ENCODE measurements at regions not wholly inside any gene's neighbourhood (a gene's known extent, or its start where the extent isn't known, plus 50 kb on each side); places are given as distances from the start of the nearest gene placed in this dataset.

DNA sequence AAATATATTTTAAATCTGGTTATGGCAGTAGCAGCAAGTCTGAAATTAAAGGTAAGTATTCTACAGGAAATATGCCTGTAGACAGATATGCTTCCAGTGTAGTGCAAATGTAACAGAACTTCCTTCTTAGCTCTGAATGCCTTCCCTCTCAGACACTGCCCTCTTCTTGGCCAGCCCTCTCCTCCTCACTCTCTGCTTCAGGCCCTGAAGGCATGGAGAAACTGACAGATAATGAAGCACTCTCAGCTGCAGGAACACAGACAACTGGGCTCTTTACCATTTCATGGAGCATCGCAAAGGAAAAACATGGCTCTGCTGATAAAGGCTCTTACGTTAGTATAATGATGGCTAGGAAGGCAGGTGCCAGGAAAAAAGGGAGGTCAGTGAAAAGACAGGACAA, 431.5 kb upstream of the RASGEF1B start:
- DNase-seq (ENCODE audit: low read depth): no peak
- H3K9ac ChIP-seq (ENCODE audit: low read length): no peak overlapping the region
- H3K36me3 ChIP-seq (ENCODE audit: control insufficient read depth, insufficient read depth, low read length, severe bottlenecking): no peaks in the 10 kb centered on the region
- no peak overlapping the region for H3K4me3 ChIP-seq (ENCODE audit: low read length)
- H3K27me3 ChIP-seq (replicated peaks; ENCODE audit: control insufficient read depth, insufficient read depth, low read length): no peaks in the 10 kb centered on the region
- no peaks in the 10 kb centered on the region for H3K4me1 ChIP-seq (ENCODE audit: control insufficient read depth, insufficient read depth, low read length)
- no peaks in the 10 kb centered on the region for H3K9me3 ChIP-seq (ENCODE audit: control insufficient read depth, low read length)

DNA sequence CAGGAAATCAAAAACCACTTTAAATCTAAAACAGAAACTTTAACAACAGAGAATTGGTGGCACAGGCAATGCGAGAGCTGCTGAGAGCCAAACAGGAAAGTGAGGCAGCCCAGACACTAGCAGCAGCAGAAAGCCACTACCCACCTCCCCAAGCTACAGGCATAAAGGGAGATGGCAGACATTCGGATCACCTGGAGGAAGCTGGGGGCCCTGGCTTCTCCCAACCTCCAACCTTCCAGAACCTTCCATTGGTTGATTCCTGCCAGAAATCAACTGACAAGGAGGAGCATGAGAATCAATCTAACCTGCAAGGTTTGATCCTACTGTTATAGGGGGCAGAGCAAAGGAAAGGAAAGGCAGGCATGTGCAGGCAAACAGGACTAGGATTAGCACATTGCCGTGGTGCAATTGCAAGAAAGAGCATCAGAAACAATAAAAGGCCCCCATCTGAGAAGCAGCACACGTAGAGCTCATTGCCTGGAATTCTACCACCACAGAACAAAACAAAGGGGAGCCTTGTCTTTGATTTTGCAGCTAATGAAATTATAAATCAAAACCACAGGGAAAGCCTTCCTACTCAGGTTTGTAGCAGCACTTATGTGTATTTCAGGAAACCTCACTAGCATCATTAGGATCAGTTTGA, 427.3 kb upstream of the RASGEF1B start:
- H3K9ac ChIP-seq (ENCODE audit: low read length): no peak overlapping the region
- H3K36me3 ChIP-seq (ENCODE audit: control insufficient read depth, insufficient read depth, low read length, severe bottlenecking): no peaks in the 10 kb centered on the region
- H3K27me3 ChIP-seq (replicated peaks; ENCODE audit: control insufficient read depth, insufficient read depth, low read length): peaks cover 6% of the 10 kb centered on the region
- no peak overlapping the region for H3K4me3 ChIP-seq (ENCODE audit: low read length)
- no peak for DNase-seq (ENCODE audit: low read depth)
- H3K9me3 ChIP-seq (ENCODE audit: control insufficient read depth, low read length): no peaks in the 10 kb centered on the region
- no peaks in the 10 kb centered on the region for H3K4me1 ChIP-seq (ENCODE audit: control insufficient read depth, insufficient read depth, low read length)

DNA sequence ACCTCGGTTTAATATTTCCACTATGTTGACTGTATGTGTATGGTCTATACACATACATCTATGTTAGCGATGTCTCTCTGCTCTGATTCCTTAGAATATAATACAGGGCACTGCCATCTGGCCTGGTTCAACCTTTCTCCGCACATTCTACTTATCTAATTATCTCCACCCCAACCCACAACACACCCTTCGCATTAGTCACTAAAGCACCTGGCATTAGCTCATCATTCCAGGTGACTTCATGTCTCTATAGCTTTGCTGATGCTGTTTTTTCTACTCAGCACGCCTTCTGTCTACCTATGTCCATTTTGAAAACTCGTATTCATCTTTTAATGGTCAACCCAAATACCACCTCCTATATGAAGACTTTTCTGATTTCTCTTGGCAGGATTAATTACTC, 425.2 kb upstream of the RASGEF1B start:
- no peak overlapping the region for H3K4me3 ChIP-seq (ENCODE audit: low read length)
- H3K9me3 ChIP-seq (ENCODE audit: control insufficient read depth, low read length): no peaks in the 10 kb centered on the region
- no peak for DNase-seq (ENCODE audit: low read depth)
- H3K27me3 ChIP-seq (replicated peaks; ENCODE audit: control insufficient read depth, insufficient read depth, low read length): peaks cover 6% of the 10 kb centered on the region
- H3K4me1 ChIP-seq (ENCODE audit: control insufficient read depth, insufficient read depth, low read length): no peaks in the 10 kb centered on the region
- no peaks in the 10 kb centered on the region for H3K36me3 ChIP-seq (ENCODE audit: control insufficient read depth, insufficient read depth, low read length, severe bottlenecking)
- H3K9ac ChIP-seq (ENCODE audit: low read length): no peak overlapping the region

DNA sequence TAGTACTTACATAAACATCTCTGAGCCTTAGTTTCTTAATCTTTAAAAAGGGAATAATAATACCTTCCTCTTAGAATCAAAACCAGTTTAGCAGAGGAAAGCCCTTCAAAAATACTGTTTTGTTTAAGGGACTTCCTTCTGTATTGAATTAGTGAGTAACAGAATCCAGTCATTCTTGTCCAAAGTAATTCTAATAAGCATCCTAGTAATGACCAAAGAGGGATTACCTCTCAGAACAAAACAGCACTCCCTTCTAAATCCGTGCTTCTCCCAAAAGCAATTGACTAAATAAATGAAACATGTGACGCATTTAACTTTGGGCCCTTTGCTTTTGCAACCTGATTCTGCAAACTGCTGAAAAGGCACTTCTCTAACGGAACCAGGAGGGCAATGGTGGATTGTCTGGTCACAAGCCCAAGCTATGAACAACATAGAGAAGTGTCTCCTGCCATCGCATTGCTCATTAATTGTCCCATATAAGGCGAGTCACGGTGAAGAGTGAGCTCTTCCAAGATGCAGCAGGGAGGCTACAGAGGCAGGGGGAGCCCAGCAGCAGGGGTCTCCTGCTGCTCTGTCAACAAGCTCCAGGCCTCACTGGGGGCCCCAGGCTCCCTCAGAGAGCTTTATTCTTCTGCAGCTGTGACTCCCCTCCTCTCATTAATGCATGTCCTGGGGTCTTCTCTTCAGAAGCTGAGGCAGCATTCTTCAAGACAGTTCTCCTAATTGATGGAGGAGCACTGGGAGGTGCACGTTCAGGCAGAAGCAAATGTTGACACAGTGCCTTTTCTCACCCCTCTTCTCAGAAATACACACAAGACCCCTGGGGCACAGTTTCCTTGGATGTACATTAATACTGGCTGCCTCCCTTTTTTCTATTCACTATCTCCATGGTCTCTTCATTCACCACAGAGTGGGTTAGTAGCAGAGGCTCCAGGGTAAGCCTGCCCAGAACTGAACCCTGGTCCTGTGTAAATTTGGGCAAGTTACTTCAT, 419.6 kb upstream of the RASGEF1B start:
- H3K4me1 ChIP-seq (ENCODE audit: control insufficient read depth, insufficient read depth, low read length): no peaks in the 10 kb centered on the region
- no peak overlapping the region for H3K9ac ChIP-seq (ENCODE audit: low read length)
- H3K4me3 ChIP-seq (ENCODE audit: low read length): no peak overlapping the region
- DNase-seq (ENCODE audit: low read depth): no peak
- no peaks in the 10 kb centered on the region for H3K36me3 ChIP-seq (ENCODE audit: control insufficient read depth, insufficient read depth, low read length, severe bottlenecking)
- no peaks in the 10 kb centered on the region for H3K27me3 ChIP-seq (replicated peaks; ENCODE audit: control insufficient read depth, insufficient read depth, low read length)
- H3K9me3 ChIP-seq (ENCODE audit: control insufficient read depth, low read length): peaks cover 7% of the 10 kb centered on the region

DNA sequence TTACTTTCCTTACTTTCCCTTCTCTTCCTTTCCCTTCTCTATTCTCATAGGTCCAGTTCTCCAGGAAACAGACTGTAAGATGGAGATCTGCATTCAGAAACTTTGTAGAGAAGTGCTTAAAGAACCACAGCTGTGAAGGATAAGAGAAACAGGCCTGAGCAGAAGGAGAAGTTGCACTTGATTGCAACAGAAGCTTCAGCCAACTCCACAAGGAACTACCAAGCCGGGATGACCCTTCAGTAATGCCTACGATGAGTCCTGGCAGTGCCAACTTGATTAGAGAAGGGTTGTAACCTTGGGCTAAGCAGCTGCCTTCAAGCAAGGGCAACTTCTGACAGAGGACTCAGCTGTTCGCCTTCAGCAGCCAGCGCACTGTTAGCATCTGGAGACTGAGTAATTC, 413.3 kb upstream of the RASGEF1B start:
- Histone ChIP-seq H3K36me3 (ENCODE audit: control insufficient read depth, insufficient read depth, low read length, severe bottlenecking) (no peaks in the 10 kb centered on the region), H3K27me3 (replicated peaks; ENCODE audit: control insufficient read depth, insufficient read depth, low read length) (peaks cover 4% of the 10 kb centered on the region), H3K9ac (ENCODE audit: low read length) (no peak overlapping the region), H3K9me3 (ENCODE audit: control insufficient read depth, low read length) (peaks cover 7% of the 10 kb centered on the region), H3K4me3 (ENCODE audit: low read length) (no peak overlapping the region), H3K4me1 (ENCODE audit: control insufficient read depth, insufficient read depth, low read length) (no peaks in the 10 kb centered on the region)
- no peak for DNase-seq (ENCODE audit: low read depth)

DNA sequence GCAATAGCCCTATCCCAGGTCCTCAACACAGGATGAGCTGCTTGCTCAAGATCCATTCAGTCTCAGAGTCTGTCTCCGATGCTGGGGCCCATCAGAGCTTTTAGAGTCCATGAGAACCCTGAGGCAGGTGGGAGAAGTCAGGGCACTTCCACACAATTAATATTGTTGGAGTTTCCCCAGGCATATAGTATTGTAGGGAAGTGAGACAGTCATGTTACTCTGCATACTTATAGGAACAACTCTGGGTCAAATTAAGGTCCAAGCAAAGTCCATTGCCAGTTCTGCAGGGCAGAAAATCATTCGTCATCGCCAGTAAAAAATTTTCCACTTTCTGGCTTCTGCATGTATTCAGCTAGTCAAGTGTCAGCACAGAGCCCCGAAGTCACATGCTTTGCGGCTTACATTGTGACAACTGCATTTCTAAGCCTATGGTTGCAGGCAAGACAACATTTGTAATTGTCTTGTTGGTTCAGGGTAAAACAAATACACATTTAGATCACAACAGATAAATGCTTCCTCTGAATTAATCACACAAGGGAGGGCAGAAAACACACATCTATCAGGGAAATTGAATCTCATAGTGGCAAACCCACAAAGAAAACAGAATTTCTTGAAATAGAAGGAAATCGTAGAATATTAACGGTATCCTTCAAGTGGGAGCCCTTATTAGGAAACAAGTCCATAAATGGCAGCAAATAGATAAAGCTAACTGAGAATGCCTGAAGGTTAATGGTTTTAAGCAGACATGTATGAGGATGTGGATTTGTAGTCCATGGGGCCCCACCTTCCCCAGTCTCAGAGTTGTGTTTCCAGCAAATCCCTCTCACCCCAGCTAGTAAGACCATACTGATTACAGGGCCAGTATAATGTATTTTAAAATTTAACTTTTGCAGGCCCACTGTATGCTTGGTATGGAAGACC, 412.1 kb upstream of the RASGEF1B start:
- Histone ChIP-seq H3K9me3 (ENCODE audit: control insufficient read depth, low read length) (peaks cover 7% of the 10 kb centered on the region), H3K27me3 (replicated peaks; ENCODE audit: control insufficient read depth, insufficient read depth, low read length) (peaks cover 4% of the 10 kb centered on the region), H3K9ac (ENCODE audit: low read length) (no peak overlapping the region), H3K4me3 (ENCODE audit: low read length) (no peak overlapping the region), H3K36me3 (ENCODE audit: control insufficient read depth, insufficient read depth, low read length, severe bottlenecking) (no peaks in the 10 kb centered on the region), H3K4me1 (ENCODE audit: control insufficient read depth, insufficient read depth, low read length) (no peaks in the 10 kb centered on the region)
- DNase-seq (ENCODE audit: low read depth): no peak

DNA sequence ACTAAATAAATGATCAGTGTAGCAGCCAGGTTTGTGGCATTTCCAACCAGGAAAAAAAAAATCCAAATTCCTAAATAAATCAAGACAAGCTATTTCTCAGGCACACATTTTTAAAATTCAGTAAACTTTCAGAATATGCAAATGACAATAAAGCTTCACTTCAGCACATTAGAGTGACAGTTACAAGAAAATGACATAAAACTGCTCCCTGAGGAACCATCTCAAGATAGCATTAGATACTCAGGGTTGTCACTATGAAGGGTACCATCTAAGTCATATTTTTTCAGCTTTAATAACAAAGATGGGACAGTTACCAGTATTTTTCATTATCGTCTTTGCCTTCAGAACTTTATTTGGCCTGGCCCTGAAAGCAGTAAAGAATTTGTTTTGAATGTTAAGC, 411.3 kb upstream of the RASGEF1B start:
- no peak overlapping the region for H3K4me3 ChIP-seq (ENCODE audit: low read length)
- H3K9ac ChIP-seq (ENCODE audit: low read length): no peak overlapping the region
- no peaks in the 10 kb centered on the region for H3K4me1 ChIP-seq (ENCODE audit: control insufficient read depth, insufficient read depth, low read length)
- no peaks in the 10 kb centered on the region for H3K36me3 ChIP-seq (ENCODE audit: control insufficient read depth, insufficient read depth, low read length, severe bottlenecking)
- H3K9me3 ChIP-seq (ENCODE audit: control insufficient read depth, low read length): peaks cover under 1% of the 10 kb centered on the region
- no peak for DNase-seq (ENCODE audit: low read depth)
- H3K27me3 ChIP-seq (replicated peaks; ENCODE audit: control insufficient read depth, insufficient read depth, low read length): peaks cover 4% of the 10 kb centered on the region

DNA sequence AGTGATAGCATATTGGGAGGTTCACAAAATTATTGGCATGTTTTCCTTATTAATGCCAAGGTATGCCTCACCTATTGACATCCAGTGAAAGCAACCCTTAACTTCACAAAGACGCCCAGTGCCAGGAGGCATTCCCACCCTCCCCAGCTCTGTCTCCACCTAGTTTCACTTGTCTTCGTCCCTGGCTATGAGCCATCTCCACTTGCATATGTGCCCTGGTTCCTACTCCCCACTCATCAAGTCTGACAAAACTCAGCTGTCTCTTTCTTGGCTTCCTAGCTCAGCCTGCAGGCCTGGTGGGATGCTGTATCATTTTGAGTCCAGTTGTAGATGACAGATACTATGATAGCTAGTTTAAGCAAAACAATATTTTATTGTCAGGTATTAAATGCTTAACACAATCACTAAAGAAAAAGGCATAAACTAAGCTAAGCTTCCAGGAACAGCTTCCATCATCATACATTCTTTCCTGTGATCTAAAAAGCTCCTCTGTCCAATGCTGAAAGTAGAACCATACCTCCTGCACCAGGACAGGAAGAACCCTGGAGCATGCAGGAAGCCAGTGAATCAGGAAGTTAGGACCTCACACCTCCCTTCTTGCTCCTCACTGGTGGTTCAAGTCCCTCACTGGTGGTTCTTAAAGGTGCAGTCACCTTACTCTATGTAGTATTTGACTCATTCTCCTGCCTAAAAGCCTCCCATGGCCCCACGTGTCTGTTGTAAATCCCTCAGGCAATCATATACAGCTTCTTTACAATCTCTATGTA, 410.3 kb upstream of the RASGEF1B start:
- Histone ChIP-seq H3K4me1 (ENCODE audit: control insufficient read depth, insufficient read depth, low read length) (no peaks in the 10 kb centered on the region), H3K4me3 (ENCODE audit: low read length) (no peak overlapping the region), H3K27me3 (replicated peaks; ENCODE audit: control insufficient read depth, insufficient read depth, low read length) (peaks cover 4% of the 10 kb centered on the region), H3K9ac (ENCODE audit: low read length) (no peak overlapping the region), H3K9me3 (ENCODE audit: control insufficient read depth, low read length) (no peaks in the 10 kb centered on the region), H3K36me3 (ENCODE audit: control insufficient read depth, insufficient read depth, low read length, severe bottlenecking) (no peaks in the 10 kb centered on the region)
- no peak for DNase-seq (ENCODE audit: low read depth)

DNA sequence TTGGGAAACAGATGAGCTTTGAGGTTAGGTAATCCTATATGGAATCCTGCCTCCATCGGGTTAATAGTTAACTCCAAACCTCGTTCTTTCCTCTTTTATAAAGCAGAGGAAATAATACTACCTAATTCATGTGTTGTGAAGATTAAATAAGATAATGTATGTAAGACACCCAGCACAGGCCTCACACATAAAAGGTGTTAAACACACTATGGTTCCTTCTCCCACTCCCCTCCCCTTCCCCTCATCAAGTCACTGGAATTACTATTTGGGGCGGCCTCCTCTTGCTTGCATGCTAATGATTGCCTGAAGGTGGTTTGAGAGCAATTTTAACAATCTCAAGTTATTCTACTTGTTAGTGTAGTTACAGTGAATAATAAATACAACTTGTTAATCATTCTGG, 404.4 kb upstream of the RASGEF1B start:
- H3K36me3 ChIP-seq (ENCODE audit: control insufficient read depth, insufficient read depth, low read length, severe bottlenecking): no peaks in the 10 kb centered on the region
- no peaks in the 10 kb centered on the region for H3K27me3 ChIP-seq (replicated peaks; ENCODE audit: control insufficient read depth, insufficient read depth, low read length)
- no peak for DNase-seq (ENCODE audit: low read depth)
- H3K9ac ChIP-seq (ENCODE audit: low read length): no peak overlapping the region
- H3K9me3 ChIP-seq (ENCODE audit: control insufficient read depth, low read length): peaks cover under 1% of the 10 kb centered on the region
- H3K4me1 ChIP-seq (ENCODE audit: control insufficient read depth, insufficient read depth, low read length): peaks cover 4% of the 10 kb centered on the region
- no peak overlapping the region for H3K4me3 ChIP-seq (ENCODE audit: low read length)

DNA sequence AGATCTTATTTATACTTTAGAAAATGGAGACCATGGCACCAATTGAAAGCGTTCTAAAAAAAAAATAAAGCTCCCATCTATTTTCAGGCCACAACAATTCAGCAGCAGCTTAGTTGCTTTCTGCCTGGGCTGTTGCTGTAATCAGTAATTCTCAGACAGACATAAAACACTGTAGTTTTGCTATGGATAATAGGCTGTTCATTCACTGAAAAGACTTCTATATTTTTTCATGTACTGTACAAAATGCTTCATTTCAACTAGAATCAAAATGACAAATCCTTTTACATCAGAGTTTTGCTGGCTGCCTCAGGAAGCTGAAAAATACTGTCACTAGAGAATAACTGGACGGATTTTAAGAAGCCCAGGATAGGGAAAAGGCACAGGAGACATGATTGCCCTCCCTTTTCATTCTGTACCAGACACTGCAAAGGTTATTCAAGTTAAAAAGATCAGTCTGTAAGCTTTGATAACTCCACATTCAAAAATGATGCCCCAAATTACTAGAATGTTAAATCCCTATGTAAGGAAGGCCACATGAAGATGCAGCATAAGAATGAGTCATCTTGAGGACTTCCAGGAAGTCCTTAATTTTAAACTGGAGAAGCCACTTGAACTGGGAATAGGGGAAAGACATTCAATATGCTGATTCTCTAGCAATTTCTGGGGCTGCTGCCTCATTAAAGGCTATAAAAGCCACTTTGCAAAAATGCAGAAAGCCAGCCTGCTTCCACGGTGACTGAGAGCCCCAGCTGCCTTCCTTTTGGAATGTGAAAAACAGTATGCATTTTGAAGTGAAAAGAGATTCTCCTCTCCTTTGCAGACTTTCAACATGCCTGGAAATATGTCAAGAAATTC, 403.2 kb upstream of the RASGEF1B start:
- peaks cover 5% of the 10 kb centered on the region for H3K9me3 ChIP-seq (ENCODE audit: control insufficient read depth, low read length)
- H3K9ac ChIP-seq (ENCODE audit: low read length): no peak overlapping the region
- H3K4me3 ChIP-seq (ENCODE audit: low read length): no peak overlapping the region
- DNase-seq (ENCODE audit: low read depth): no peak
- H3K27me3 ChIP-seq (replicated peaks; ENCODE audit: control insufficient read depth, insufficient read depth, low read length): no peaks in the 10 kb centered on the region
- peaks cover 4% of the 10 kb centered on the region for H3K4me1 ChIP-seq (ENCODE audit: control insufficient read depth, insufficient read depth, low read length)
- no peaks in the 10 kb centered on the region for H3K36me3 ChIP-seq (ENCODE audit: control insufficient read depth, insufficient read depth, low read length, severe bottlenecking)

All from adipocyte (in vitro differentiated cells).